Left cardiac atrium (tissue), 4 donors: ENCODE measurements at regions not wholly inside any gene's neighbourhood (a gene's known extent, or its start where the extent isn't known, plus 50 kb on each side); places are given as distances from the start of the nearest gene placed in this dataset.
A peak's percentile ranks its signal among the peaks of the same experiment; 100 is the strongest.

ENCODE experiments used
- ATAC-seq, 2 donors: fragments of 200-7000 bp; cut with Tn5 transposase; one replicate each; pipeline ENCODE4 v1.9.1; 2020; ENCODE audit warnings: mild to moderate bottlenecking in 2 of 2, moderate library complexity in 2 of 2
- DNase-seq: peaks from one replicate; pipeline ENCODE4 v3.0.0-alpha.2; 2020
- intact Hi-C, 2 donors: fragments of 100-400 bp; cut with DNase I; formaldehyde crosslinking; loops; one replicate each; pipeline versions ENCODE4 v1.14.1 to v1.15.1; 2022 to 2023
- donor health status: DM: no; HTN: yes; CAD: no.
- donor health status: DM: no; HTN: yes; CAD: no; lungs with severe emphysema.
- donor health status: DM: yes; HTN: yes; CAD: no.
- donor health status: Dilated cardiomyopathy.

GRCh38 chr7:112858838-112859237, 68.6 kb upstream of the TMEM168 start:
- no peak for ATAC-seq
- intact Hi-C loops = no loop called here
- DNase-seq = no peak

- intact Hi-C loops = no loop called here
Observed at GRCh38 chr7:112855227-112855626, 65.0 kb upstream of the TMEM168 start.

GRCh38 chr7:112854169-112854568, 64.0 kb upstream of the TMEM168 start:
- DNase-seq (no peak), ATAC-seq (no peak)
- intact Hi-C loops = no loop called here

More at GRCh38 chr7:112855227-112855626, 65.0 kb upstream of the TMEM168 start:
- DNase-seq = no peak
- no peak for ATAC-seq

GRCh38 chr7:112853422-112853821, 63.2 kb upstream of the TMEM168 start:
- intact Hi-C loops = no loop called here
- DNase-seq = no peak
- ATAC-seq = peak in 1 of 2 donors; percentile 57

- ATAC-seq = no peak
- intact Hi-C loops = no loop called here
- no peak for DNase-seq
Observed at GRCh38 chr7:112843151-112843550, 53.0 kb upstream of the TMEM168 start.
